BE2C (cell line): ENCODE measurements at regions not wholly inside any gene's neighbourhood (a gene's known extent, or its start where the extent isn't known, plus 50 kb on each side); places are given as distances from the start of the nearest gene placed in this dataset.
A peak's percentile ranks its signal among the peaks of the same experiment; 100 is the strongest.

ENCODE experiments used
- DNase-seq: peaks from one replicate; pipeline ENCODE4 v3.0.0-alpha.2; 2020
- H3K27me3 ChIP-seq: fragments of 250-450 bp; sonication (Bioruptor Pico); 2 replicates; pipeline ENCODE4 v1.5.1; 2020; ENCODE audit warnings: mild to moderate bottlenecking
- H3K36me3 ChIP-seq: fragments of 250-450 bp; sonication (Bioruptor Pico); 2 replicates; pipeline ENCODE4 v1.5.1; 2020; ENCODE audit warnings: mild to moderate bottlenecking
- H3K4me1 ChIP-seq: fragments of 250-450 bp; sonication (Bioruptor Pico); 2 replicates; pipeline ENCODE4 v1.5.1; 2020
- H3K4me3 ChIP-seq: 2 replicates; pipeline ENCODE4 v1.5.1; 2011; ENCODE audit warnings: low read depth, low read length
- H3K9me3 ChIP-seq: fragments of 250-450 bp; sonication (Bioruptor Pico); 2 replicates; pipeline ENCODE4 v1.5.1; 2020
- CTCF ChIP-seq: IDR thresholded peaks from 2 replicates; pipeline ENCODE4 v1.5.1; 2012; ENCODE audit warnings: mild to moderate bottlenecking, low read depth, low read length

GRCh38 chr5:103842936-103843335, 280.3 kb upstream of the NUDT12 start:
- Histone ChIP-seq H3K36me3 (no peaks in the 10 kb centered on the region), H3K4me3 (no peak overlapping the region), H3K4me1 (no peaks in the 10 kb centered on the region; the same call in 1 of the 2 replicates), H3K9me3 (no peaks in the 10 kb centered on the region), H3K27me3 (no peaks in the 10 kb centered on the region)
- DNase-seq = no peak
- no peak for TF ChIP-seq CTCF

- H3K4me3 ChIP-seq = no peak overlapping the region
- no peaks in the 10 kb centered on the region for H3K36me3 ChIP-seq
- no peak for TF ChIP-seq CTCF
- no peaks in the 10 kb centered on the region; the same call in 1 of the 2 replicates for H3K4me1 ChIP-seq
- no peak for DNase-seq
- no peaks in the 10 kb centered on the region for H3K27me3 ChIP-seq
- H3K9me3 ChIP-seq = no peaks in the 10 kb centered on the region
These were observed 278.0 kb upstream of the NUDT12 start for GRCh38 chr5:103840600-103840999.

GRCh38 chr5:103834216-103834615, 271.6 kb upstream of the NUDT12 start:
- no peak for DNase-seq
- H3K27me3 ChIP-seq = no peaks in the 10 kb centered on the region
- H3K4me3 ChIP-seq = no peak overlapping the region
- TF ChIP-seq CTCF = no peak
- H3K4me1 ChIP-seq = no peaks in the 10 kb centered on the region; the same call in 1 of the 2 replicates
- H3K9me3 ChIP-seq = no peaks in the 10 kb centered on the region
- no peaks in the 10 kb centered on the region for H3K36me3 ChIP-seq

- H3K9me3 ChIP-seq = no peaks in the 10 kb centered on the region
- no peaks in the 10 kb centered on the region for H3K27me3 ChIP-seq
- H3K4me1 ChIP-seq = no peaks in the 10 kb centered on the region
- H3K4me3 ChIP-seq = no peak overlapping the region
- TF ChIP-seq CTCF = peak; percentile 32
- no peak for DNase-seq
- H3K36me3 ChIP-seq = no peaks in the 10 kb centered on the region
These were observed 267.0 kb upstream of the NUDT12 start for GRCh38 chr5:103829585-103829984.

GRCh38 chr5:103827976-103828375, 265.4 kb upstream of the NUDT12 start:
- Histone ChIP-seq H3K9me3 (no peaks in the 10 kb centered on the region), H3K4me1 (no peaks in the 10 kb centered on the region), H3K36me3 (no peaks in the 10 kb centered on the region), H3K27me3 (no peaks in the 10 kb centered on the region), H3K4me3 (no peak overlapping the region)
- DNase-seq = no peak
- TF ChIP-seq CTCF = no peak

- no peaks in the 10 kb centered on the region for H3K36me3 ChIP-seq
- peak; percentile 15 for DNase-seq
- no peaks in the 10 kb centered on the region for H3K27me3 ChIP-seq
- no peaks in the 10 kb centered on the region for H3K4me1 ChIP-seq
- no peak overlapping the region for H3K4me3 ChIP-seq
- TF ChIP-seq CTCF = no peak
- no peaks in the 10 kb centered on the region for H3K9me3 ChIP-seq
These were observed 258.8 kb upstream of the NUDT12 start for GRCh38 chr5:103821361-103821760.
